Stimulated activated CD8-positive, alpha-beta memory T cell treated with anti-CD3 and anti-CD28 coated beads, Interleukin-7, amount 100 ng/mL, for 48 hours (primary cell): ENCODE measurements at regions not wholly inside any gene's neighbourhood (a gene's known extent, or its start where the extent isn't known, plus 50 kb on each side); places are given as distances from the start of the nearest gene placed in this dataset.

Source experiments
- DNase-seq, 2 donors: peaks; one replicate each; pipeline ENCODE4 v3.0.0-alpha.2; 2020; ENCODE audit warnings: low read depth in 1 of 2; ENCODE audit errors: extremely low read depth in 1 of 2

- DNase-seq, result no peak
These were observed 475.9 kb downstream of the HS3ST3B1 start for GRCh38 chr17:14776791-14777190.

- no peak for DNase-seq
These were observed 475.0 kb downstream of the HS3ST3B1 start for GRCh38 chr17:14775731-14776492.

- no peak for DNase-seq
These were observed 473.9 kb downstream of the HS3ST3B1 start for GRCh38 chr17:14774774-14775173.

DNA sequence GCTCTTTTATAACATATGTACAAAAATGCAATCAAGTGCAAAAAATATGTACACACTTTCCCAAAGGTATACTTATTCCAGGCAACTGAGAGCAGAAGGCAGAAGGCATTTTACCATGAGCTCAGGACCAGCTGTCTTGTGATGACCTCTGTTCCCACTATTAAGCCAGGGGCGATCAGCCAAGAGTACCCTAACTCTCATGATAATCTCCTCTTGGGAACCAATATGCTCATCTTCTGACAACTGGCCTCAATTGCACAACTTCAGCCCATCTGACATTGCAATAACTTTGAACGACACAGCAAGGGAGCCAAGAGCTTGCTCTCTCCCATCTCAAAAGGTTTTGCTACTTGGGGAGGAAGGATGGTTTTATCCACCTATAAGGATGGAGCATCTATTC lies 471.9 kb downstream of the HS3ST3B1 start:
- DNase-seq, result no peak

GRCh38 chr17:14771543-14771942 lies 470.7 kb downstream of the HS3ST3B1 start:
- DNase-seq, result no peak

GRCh38 chr17:14768923-14769322 lies 468.0 kb downstream of the HS3ST3B1 start:
- no peak for DNase-seq

- DNase-seq, result no peak
These were observed 462.0 kb downstream of the HS3ST3B1 start for GRCh38 chr17:14762736-14763479.

DNA sequence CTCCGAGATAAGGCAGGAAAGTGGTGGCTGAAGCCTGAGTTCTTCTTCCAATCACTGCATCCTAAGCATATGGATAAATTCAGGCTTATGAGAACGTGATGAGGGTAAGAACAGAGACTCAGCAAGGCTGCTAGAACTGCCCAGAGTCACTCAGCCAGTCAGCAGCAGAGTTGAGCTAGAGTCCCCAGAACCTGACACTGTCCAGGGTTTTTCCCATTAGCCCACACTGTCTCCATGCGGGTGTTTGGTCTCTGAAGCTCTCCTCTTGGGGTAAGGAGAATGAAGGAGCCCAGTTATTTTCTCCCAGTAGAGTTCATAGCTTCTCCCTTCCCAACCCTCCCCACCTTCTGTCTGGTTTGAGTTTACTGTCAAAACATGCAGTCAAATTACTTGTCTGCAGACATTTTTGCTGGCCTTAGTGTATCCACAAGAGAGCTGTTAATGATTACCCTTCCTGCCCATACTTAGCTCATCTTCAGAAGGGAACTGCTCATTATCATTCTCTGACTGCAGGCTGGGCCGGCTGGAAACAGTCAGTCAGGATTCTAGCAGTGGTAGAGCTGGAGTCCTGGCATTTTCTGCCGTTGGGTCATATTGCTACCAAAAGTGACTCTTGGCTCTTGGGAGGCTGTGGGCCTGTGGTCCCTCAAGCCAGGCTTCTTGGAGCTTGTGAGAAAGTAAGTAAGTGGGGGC lies 460.0 kb downstream of the HS3ST3B1 start:
- DNase-seq, result no peak

- no peak for DNase-seq
These were observed 459.3 kb downstream of the HS3ST3B1 start for GRCh38 chr17:14760212-14760611.

DNA sequence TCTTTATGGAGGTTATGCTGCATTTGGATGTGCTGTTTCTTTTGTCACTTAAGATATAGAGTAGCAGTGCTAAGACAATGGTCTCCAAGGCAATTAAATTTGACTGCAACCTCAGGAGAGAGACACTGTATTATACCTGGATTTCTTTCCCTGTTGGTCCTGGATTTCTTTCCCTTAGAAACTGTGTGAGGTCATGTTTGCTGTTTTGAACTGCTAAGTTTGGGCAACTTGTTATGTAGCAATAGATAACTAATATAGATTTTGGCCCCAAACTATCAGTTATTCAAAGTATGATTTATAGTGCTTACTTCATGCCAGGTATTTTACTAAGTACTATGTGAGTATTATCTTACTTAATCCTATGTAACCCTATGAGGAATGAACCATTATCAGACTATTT lies 458.4 kb downstream of the HS3ST3B1 start:
- DNase-seq, result no peak

GRCh38 chr17:14756479-14756878 lies 455.6 kb downstream of the HS3ST3B1 start:
- DNase-seq, result no peak

DNA sequence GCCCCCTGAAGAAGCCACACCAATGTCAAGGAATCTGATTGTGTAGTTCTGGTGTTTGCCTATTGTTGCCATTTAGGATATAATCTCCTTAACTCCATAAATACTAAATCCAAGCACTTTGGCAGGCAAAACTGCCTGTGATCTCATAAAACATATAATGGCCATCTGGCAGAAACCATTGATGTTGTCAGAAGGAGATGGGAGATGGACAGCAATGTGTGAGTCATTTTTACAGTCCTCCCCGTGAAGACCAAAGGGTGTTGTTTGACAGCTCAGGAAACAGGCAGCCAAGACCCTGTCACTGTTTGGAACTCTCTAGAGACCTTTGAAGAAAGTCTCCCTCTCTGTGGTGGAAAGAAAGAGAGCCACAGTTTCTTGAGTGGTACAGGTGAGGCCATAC lies 454.1 kb downstream of the HS3ST3B1 start:
- no peak for DNase-seq

GRCh38 chr17:14753383-14753782 lies 452.5 kb downstream of the HS3ST3B1 start:
- no peak for DNase-seq

- no peak for DNase-seq
These were observed 451.1 kb downstream of the HS3ST3B1 start for GRCh38 chr17:14752011-14752410.

- DNase-seq, result no peak
These were observed 450.0 kb downstream of the HS3ST3B1 start for GRCh38 chr17:14750866-14751265.

- DNase-seq, result no peak
These were observed 448.4 kb downstream of the HS3ST3B1 start for GRCh38 chr17:14749269-14749668.

- DNase-seq, result peak in 1 of 2 donors; percentile 24
These were observed 447.3 kb downstream of the HS3ST3B1 start for GRCh38 chr17:14748036-14748710.

DNA sequence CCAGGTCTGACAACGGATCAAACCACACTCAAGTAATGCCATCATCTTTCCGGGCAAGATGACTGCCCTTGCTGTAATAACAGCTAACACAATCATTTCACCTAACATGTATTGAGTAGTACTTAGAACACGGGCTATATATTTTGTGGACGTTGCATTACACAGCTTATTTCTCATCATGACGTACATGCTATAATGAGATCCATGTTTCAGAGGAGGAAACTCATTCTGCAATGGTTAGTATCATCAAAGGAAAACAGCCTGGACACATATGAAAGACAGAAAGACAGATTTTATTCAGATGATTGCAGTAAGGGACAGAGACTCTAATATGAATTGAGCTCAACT lies 446.7 kb downstream of the HS3ST3B1 start:
- no peak for DNase-seq

- DNase-seq, result no peak
These were observed 446.1 kb downstream of the HS3ST3B1 start for GRCh38 chr17:14746822-14747602.

GRCh38 chr17:14745541-14745940 lies 444.7 kb downstream of the HS3ST3B1 start:
- DNase-seq, result no peak
